HL-60 (cell line): ENCODE measurements at regions not wholly inside any gene's neighbourhood (a gene's known extent, or its start where the extent isn't known, plus 50 kb on each side); places are given as distances from the start of the nearest gene placed in this dataset.

ENCODE experiments used
- GABPA ChIP-seq: IDR thresholded peaks from 2 replicates; pipeline ENCODE4 v1.6.1; 2012; ENCODE audit warnings: low read depth
- POLR2AphosphoS5 ChIP-seq: IDR thresholded peaks from 2 replicates; pipeline ENCODE4 v1.6.1; 2012; ENCODE audit warnings: low read depth
- REST ChIP-seq: IDR thresholded peaks from 2 replicates; pipeline ENCODE4 v1.6.1; 2012; ENCODE audit warnings: low read depth; ENCODE audit not compliant: insufficient replicate concordance
- SPI1 ChIP-seq: IDR thresholded peaks from 2 replicates; pipeline ENCODE4 v1.6.1; 2012; ENCODE audit warnings: low read depth, mild to moderate bottlenecking, borderline replicate concordance
- TF ChIP-seq, protein P1 (sequence below): IDR thresholded peaks from one replicate; pipeline ENCODE4 v1.5.1; 2011; ENCODE audit warnings: low read length, control low read depth, inconsistent platforms; ENCODE audit not compliant: insufficient read depth

DNA sequence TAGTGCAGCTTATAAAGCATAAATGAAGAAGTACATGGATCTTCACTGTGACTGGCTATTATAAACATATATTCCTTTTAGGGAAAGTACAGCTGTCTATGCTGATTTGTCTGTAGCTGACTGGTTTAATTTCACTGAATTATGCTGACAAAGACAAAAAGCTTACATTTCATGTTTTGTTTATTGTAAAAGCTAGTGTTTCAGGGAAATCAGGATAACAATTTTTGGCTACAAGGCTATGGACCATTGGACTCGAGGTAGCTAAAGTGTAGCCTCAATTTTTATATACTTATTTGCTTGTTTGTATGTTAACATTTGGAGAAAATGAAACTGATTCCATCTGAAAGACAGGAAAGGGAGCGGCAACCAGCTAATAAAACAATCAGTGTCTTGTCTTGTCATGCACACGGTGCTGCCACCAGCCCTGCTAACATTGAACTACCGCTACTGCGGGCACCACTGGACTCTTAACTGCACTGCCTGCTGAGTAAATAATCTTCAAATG is 480.2 kb downstream of the COL11A1 start:
- TF ChIP-seq, protein P1, sequence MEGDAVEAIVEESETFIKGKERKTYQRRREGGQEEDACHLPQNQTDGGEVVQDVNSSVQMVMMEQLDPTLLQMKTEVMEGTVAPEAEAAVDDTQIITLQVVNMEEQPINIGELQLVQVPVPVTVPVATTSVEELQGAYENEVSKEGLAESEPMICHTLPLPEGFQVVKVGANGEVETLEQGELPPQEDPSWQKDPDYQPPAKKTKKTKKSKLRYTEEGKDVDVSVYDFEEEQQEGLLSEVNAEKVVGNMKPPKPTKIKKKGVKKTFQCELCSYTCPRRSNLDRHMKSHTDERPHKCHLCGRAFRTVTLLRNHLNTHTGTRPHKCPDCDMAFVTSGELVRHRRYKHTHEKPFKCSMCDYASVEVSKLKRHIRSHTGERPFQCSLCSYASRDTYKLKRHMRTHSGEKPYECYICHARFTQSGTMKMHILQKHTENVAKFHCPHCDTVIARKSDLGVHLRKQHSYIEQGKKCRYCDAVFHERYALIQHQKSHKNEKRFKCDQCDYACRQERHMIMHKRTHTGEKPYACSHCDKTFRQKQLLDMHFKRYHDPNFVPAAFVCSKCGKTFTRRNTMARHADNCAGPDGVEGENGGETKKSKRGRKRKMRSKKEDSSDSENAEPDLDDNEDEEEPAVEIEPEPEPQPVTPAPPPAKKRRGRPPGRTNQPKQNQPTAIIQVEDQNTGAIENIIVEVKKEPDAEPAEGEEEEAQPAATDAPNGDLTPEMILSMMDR: no peak
- TF ChIP-seq POLR2AphosphoS5 (no peak), SPI1 (no peak), REST (no peak), GABPA (no peak)
